ENCODE measurements at regions not wholly inside any gene's neighbourhood (a gene's known extent, or its start where the extent isn't known, plus 50 kb on each side); places are given as distances from the start of the nearest gene placed in this dataset.
"Not testable (repeated sequence)": the region's sequence is repeated elsewhere in the genome, so short reads cannot be mapped to it uniquely, and the experiment has no call there.

DNA sequence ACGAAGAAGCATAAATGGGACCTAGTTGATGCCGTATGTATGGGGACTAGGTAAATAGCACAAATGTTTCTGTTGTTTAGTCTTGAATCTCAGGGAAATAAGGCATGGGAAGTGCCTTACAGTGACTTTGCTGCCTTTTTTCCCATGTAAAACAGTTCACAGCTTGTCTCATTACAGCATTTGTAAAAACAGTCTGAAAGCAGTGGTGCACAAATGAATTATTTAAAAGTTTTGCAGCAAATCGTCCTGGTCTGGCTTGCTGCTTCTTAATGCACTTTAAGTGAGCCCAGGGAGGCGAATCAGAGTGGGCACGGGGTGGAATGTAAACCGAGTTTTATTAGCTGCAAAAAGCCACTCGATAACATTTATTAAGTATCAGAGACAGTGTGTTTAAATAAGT lies 302.0 kb upstream of the ETAA1 start:
- no peak for ATAC-seq
- intact Hi-C loops (cut with DNase I): no loop called here
- DNase-seq (ENCODE audit: missing footprints): no peak

DNA sequence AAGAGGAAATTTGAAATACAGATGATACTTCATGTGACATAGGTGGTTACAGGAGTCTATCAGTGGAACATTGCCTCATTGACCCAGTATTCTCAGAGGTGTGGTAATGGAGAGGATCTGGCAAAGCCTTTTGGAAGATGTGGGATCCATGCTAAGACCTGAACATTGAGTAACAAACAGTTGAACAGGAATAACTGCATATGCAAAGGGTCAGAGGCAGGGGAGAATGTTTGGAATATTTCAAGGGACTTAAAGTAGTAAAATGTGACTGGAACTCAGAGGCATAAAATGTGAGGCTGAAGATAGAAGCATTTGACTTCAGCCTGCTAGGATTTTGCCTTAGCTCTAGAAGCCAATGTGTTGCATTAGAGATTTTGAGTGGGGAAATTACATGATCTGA lies 300.2 kb upstream of the ETAA1 start:
- intact Hi-C loops (cut with DNase I): no loop called here
- ATAC-seq (no peak), DNase-seq (ENCODE audit: missing footprints) (no peak)

DNA sequence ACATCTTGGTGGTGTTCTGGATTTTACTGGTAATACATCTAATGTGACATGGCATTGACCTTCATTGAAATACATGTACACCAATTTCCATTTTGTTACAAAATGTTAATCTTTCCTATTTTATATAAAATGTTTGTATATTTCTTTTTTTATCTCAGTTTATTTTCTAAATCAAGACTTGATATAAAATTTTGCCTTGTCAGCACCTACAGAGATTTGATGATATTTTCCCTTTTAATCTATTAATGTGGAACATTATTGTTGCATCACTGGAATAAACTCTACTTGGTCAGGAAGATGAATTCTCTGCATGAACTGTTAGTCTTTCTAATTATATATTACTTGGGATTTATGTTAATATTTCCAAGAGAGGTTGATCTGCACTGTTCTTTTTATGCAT lies 294.0 kb upstream of the ETAA1 start:
- intact Hi-C loops (cut with DNase I): no loop called here
- ATAC-seq: no peak
- no peak for DNase-seq (ENCODE audit: missing footprints)

DNA sequence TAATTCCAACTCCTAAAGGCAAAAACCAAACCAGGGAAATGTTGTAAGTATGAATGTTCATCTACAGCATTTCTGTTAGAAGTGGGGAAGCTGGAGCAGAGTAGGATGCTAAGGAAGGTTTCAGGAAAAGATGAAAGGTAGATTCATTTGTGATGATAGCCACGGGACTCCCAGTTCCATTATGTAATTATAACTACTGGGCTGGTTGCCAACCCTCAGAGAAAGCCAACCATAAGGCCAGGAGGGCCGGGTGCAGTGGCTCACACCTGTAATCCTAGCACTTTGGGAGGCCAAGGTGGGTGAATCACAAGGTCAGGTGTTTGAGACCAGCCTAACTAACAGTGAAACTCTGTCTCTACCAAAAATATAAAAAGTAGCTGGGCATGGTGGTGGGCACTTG lies 288.9 kb upstream of the ETAA1 start:
- DNase-seq (ENCODE audit: missing footprints) (peak; percentile 27), ATAC-seq (no peak)
- intact Hi-C loops (cut with DNase I): no loop called here

DNA sequence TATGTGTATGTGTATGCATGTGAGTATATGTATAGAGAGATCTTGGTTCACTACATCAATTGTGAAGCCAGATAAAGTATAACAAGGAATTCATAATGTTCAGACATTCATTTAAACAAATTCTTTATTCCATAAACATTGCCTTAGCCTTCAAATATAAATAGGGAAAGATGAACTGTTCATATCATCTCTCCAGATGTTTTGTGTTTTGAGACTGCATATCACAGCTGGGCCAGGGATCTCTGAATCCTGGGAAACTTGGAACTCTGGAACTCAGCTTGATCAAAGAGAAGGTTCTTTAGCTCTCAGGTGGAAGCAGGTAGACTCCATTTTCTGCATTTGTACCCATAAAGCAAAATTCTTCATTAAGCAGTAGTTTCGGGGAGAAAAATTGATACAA lies 272.6 kb upstream of the ETAA1 start:
- ATAC-seq: no peak
- intact Hi-C loops (cut with DNase I): no loop called here
- no peak for DNase-seq (ENCODE audit: missing footprints)

DNA sequence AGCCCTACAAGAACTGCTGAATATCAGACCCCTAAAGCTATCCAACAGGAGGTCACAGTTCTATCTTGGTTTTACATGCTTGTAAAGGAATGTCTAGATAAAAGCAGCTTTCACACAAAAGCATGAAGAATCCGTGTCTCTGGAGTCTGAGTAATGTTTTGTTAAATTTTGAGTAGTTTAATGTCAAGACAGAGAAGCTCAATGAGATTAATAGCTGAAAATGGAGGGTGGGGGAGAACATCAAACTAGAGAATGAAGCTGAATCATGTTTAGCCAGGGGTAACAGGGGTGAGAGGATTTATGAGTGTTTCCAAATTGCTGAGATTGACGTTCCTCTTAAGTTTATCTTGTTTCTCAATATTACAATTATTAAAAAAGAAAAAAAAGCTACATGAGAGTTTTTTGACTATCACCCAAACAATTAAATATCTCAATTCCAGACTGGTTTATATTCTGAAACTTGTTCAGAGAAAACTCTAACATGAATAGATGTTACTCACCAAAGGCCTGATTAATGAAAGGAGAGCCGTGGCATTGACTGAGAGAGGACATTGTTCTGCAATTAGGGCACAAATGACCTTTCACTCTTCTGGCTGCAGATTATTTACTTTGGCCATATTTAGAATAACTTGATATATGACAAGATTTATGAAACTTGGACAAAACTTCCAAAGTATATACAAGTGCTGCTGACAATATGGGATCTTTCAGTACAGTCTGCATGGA lies 266.4 kb upstream of the ETAA1 start:
- intact Hi-C loops (cut with DNase I): no loop called here
- ATAC-seq (no peak), DNase-seq (ENCODE audit: missing footprints) (no peak)

DNA sequence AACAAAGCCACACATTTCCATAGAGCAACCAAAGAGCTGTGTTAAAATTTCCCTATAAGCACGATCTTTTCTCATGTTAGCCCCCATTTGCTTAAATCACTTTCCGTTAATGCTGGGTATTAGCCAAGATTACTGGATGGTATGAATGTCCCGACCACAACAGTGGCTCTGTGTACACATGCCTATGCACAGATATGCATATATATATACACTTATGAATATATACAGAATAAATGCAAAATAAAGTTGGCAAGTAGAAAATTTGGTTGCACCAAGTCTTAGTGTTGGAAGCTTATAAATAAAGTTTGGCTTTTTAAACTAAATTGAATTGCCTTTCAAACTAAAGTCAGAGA lies 265.9 kb upstream of the ETAA1 start:
- ATAC-seq: no peak
- intact Hi-C loops (cut with DNase I): no loop called here
- no peak for DNase-seq (ENCODE audit: missing footprints)

DNA sequence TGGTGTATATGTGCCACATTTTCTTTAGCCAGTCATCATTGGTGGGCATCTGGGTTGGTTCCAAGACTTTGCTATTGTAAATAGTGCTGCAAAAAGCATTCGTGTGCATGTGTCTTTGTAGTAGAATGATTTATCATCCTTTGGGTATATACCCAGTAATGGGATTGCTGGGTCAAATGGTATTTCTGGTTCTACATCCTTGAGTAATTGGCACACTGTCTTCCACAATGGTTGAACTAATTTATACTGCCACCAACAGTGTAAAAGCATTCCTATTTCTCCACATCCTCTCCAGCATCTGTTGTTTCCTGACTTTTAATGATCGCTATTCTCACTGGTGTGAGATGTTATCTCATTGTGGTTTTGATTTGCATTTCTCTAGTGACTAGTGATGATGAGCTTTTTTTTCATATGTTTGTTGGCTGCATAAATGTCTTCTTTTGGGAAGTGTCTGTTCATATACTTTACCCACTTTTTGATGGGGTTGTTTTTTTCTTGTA lies 264.6 kb upstream of the ETAA1 start:
- DNase-seq (ENCODE audit: missing footprints); intact Hi-C loops (cut with DNase I); ATAC-seq: not testable (repeated sequence)

DNA sequence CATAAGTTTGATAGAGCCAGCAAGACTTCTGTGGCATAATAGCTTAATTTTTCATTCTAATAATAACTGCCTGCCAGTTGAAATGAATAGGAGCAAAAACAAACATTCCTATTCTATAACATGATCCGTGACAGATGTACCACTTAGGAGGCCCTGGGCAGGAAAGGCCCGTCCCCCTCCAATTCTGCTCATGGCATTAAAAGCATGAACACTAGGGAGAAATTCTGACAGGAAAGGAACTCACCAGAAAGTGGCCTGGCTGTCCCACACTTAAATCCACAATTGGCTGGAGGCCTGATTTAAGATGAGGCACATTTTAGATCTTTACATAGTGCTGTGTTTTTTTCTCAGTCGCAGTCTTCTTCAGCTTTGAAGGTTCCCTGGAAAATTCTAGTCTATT lies 261.9 kb upstream of the ETAA1 start:
- no peak for ATAC-seq
- intact Hi-C loops (cut with DNase I): no loop called here
- DNase-seq (ENCODE audit: missing footprints): no peak

DNA sequence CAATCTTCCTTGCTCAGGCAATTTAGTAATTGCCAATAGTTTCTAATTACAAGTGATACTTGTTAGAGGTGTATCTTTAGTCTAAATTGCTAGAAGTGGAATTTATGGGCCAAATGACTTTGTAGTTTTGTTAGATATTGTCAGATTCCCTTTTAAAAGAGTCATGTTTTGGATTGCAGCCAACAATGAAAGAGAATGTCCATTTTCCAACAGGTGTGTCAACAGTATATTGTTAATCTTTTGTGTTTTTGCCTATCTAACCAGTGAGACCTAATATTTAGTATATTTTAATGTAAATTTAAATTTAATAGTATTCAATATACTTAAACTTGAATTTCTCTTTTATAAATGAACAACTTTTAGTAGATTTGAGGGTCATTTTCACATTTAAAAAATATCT lies 259.4 kb upstream of the ETAA1 start:
- intact Hi-C loops (cut with DNase I): no loop called here
- DNase-seq (ENCODE audit: missing footprints) (no peak), ATAC-seq (no peak)

DNA sequence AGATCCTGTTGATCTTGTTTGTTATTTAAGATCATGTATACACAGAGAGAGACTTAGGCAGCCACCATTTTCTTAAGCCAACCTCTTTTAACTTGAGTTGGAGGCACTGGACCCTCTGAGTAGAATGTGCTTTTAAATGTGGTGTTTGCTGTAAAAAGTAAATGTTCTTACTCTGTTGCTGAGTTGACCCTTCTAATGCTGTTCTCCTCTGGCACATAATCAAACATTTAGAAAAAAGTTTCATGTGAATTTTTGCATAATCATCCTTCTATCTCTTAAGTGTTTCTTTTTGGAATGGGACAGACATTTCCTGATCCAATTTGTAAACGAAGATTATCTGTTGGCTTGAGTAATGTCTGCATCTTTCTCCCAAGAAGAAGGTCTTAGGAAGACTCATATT lies 255.1 kb upstream of the ETAA1 start:
- DNase-seq (ENCODE audit: missing footprints): no peak
- no peak for ATAC-seq
- intact Hi-C loops (cut with DNase I): no loop called here

DNA sequence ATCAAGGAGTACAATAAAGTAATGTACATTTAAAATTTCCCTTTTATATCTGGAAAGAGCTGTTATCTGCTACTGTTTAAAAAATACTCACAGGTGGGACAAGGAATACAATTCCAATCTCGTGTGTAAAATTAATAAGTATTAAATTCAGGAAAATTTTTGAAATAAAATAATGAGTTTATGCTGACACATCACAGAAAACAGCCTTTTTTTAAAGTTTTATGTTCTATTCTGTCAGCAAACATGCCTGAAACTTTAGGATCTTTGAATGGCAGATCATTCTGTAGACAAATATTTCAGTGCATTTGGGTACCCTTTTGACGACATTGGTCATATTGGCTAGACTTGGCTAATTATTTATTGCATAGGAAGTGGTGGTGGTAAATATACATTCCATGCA lies 254.4 kb upstream of the ETAA1 start:
- ATAC-seq (no peak), DNase-seq (ENCODE audit: missing footprints) (no peak)
- intact Hi-C loops (cut with DNase I): no loop called here

DNA sequence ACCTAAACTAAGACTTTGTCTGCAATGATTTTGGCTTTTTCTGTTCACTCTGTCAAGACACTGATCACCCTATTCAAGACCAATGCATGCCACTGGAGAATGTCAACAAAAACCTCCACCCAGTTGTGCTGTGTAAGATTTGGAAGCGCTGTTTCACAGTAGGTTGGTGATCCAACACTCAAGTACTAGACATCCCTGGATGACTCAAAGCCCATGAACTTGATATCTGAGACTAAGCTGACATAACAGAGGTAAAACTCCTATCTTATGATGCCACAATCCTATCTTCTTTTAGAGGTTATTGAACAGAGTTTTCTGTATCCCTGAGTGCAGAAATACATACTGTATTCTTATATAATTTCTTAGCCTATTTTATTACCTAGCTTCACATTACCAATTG lies 251.3 kb upstream of the ETAA1 start:
- intact Hi-C loops (cut with DNase I): no loop called here
- no peak for ATAC-seq
- DNase-seq (ENCODE audit: missing footprints): no peak

DNA sequence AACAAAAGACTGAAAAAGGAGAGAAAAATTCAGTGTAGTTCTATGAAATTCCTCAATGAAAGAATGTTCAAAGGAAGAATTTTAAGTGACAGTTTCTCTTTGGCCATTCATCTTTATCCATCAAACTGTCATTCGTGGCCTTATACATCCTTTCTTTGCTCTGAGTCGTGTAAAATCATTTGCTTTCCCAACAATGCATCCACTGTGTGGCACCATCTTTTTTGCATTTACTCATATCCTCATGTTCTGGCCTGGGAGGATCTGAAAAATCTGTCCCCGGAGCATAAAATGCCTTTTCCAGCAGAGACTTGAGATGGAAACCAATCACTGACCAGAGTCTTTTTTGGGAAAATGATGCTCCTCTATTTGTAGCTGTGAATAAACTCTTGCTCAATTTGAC lies 240.3 kb upstream of the ETAA1 start:
- no peak for DNase-seq (ENCODE audit: missing footprints)
- no peak for ATAC-seq
- intact Hi-C loops (cut with DNase I): no loop called here

DNA sequence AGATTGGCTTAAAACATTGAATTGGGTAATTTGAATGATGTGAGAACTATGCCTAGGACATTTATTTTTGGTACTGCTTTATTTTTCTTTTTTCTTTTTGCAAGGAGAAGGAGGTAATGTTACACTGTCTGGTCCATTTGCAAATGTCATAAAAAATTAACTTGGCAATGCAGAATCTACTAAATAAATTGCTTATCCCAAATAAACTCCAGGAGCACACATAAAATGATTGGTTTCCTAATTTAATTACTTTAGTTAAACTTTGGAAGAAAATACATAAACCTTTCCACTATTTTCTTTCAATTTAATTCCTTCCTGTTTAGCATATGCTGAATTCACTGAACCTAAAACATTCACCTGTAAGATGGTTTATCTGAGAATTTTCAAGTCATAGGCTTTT lies 238.4 kb upstream of the ETAA1 start:
- no peak for ATAC-seq
- intact Hi-C loops (cut with DNase I): no loop called here
- no peak for DNase-seq (ENCODE audit: missing footprints)

DNA sequence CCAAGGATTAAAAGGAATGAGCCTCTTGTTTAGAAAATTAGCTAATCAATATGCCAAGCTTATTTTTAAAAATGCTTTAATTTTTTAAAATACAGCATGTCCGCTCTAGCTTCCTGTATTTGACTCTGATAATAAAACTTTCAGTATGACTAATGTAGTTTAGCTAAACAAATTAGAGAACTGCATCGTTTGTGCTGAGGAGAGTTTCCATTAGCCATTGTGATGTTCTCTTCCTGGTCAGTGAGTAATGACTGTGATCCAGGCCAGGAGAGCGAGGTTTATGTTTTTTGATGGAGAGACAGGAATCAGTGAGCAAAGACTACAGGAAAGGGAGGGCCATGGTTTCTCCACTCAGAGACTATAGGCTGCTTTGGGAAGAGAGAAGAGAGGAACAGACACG lies 237.2 kb upstream of the ETAA1 start:
- DNase-seq (ENCODE audit: missing footprints) (no peak), ATAC-seq (no peak)
- intact Hi-C loops (cut with DNase I): no loop called here

DNA sequence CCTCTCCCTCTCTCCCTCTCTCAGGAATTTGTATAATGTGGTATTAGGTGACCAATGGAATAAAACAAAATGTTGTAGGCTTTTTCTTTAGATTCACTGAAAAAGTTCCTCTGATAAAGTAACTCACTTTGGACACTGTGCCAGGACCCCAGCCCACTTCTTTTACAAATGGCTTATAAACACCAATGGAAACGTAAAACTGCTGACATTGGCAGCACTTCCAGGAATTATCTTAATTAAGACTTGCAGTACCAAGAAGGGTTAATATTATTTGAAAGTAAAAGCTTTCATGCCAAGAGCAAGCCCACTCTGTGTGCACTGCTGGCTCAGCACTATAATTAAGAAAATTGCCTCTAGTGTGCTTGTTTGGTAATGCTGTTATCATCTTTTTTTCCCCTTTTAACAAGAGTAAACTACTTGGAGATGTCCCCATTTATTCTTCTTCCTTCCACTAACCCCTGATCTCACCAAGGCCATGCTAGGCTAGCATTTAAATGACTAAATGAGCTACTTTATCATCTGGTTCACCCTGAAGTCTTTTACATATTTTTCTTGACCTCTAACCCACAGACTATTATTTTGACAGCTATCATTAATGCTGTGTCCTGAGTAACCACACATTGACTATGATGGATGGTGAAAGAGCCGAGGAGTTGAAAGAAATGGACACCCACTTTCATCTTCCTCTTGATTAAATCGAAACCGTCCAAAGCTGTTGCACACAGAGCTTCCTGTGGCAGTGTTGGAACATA lies 232.2 kb upstream of the ETAA1 start:
- no peak for ATAC-seq
- no peak for DNase-seq (ENCODE audit: missing footprints)
- intact Hi-C loops (cut with DNase I): no loop called here

DNA sequence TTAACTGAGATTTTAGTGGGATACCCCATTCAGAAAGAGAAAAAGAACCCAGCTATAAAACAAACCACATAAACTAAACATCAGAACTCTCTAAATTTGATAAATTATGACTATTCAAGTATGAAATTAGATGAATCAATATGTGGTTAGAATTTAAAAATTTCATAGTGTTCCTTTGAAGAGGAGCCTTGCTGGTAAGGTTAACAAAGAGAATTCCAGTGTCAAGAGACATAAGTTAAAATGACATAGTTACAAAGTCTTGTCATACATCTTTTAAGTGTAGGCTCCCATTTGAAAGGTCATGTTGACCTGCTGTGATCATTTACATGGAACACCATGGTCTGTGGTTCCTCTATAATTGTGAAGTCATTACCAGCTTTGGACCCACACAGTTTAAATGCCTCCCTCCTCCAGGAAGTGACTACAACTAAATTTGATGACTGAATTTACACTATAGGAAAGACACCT lies 231.6 kb upstream of the ETAA1 start:
- intact Hi-C loops (cut with DNase I): no loop called here

DNA sequence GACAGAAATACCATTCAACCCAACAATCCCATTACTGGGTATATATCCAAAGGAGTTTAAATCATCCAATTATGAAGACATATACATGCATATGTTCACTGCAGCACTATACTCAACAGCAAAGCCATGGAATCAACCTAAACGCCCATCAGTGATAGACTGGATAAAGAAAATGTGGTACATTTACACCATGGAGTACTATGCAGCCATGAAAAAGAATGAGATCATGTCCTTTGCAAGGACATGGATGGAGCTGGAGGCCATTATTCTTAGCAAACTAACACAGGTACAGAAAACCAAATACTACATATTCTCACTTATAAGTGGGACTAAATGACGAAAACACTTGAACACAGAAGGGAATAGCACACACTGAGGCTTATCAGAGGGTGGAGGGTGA lies 230.6 kb upstream of the ETAA1 start:
- intact Hi-C loops (cut with DNase I); ATAC-seq; DNase-seq (ENCODE audit: missing footprints): not testable (repeated sequence)

More for the DNA sequence above, 231.6 kb upstream of the ETAA1 start:
- no peak for DNase-seq (ENCODE audit: missing footprints)
- no peak for ATAC-seq

DNA sequence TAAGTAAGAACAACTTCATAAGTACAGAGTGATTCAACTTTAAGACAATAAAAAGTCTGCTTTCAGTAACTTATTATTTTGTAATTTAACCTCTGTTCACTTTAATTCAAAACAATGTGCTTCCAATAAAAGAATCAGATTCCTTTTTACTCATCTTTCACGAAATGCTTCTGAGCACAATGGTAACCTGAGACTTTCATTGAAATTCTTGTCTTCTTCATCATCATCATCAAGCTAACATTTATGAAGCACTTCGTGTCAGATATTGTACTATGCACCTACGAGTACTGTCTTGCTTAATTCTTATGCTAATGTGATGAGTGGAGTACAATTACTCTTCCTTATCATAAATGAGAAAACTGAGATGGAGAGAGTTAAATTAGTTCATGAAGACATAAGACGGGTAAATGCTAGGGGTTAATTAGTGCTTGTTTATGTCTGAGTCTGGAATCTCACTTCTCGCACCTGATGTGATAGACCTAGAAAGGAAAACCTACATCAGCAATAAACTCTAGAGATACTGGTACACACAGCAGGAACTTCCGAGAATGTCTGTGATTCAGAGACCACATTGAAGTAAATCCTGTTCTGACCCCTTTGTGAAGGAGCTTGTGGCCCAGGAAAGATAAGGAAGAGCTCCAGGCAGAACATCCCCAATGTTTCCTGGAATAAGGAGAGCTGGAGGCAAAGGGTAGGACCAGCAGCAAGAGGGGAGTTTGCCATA lies 227.6 kb upstream of the ETAA1 start:
- intact Hi-C loops (cut with DNase I): no loop called here
- no peak for DNase-seq (ENCODE audit: missing footprints)
- ATAC-seq: no peak
